CD4-positive, alpha-beta memory T cell (primary cell): ENCODE measurements at regions not wholly inside any gene's neighbourhood (a gene's known extent, or its start where the extent isn't known, plus 50 kb on each side); places are given as distances from the start of the nearest gene placed in this dataset.
"Not testable (repeated sequence)": the region's sequence is repeated elsewhere in the genome, so short reads cannot be mapped to it uniquely, and the experiment has no call there.

Experiments used
- CTCF ChIA-PET: fragments of 350-600 bp; sonication (Branson Sonifier 250); formaldehyde crosslinking; loops from one replicate; lab custom pipeline; 2021; ENCODE audit warnings: inconsistent platforms; ENCODE audit not compliant: partially characterized antibody; lab: Charles Lee
- POLR2A ChIA-PET: fragments of 350-600 bp; sonication (Branson Sonifier 250); formaldehyde crosslinking; loops from one replicate; lab custom pipeline; 2021; ENCODE audit not compliant: partially characterized antibody; lab: Charles Lee
- DNase-seq, 5 donors: peaks; one replicate each; pipeline versions ENCODE4 v3.0.0 to v3.0.0-alpha.2; 2020 to 2022; ENCODE audit warnings: mixed read lengths in 1 of 5
- H3K27ac ChIP-seq: one replicate; pipeline ENCODE4 v1.7.0; 2013; ENCODE audit warnings: low read depth, low read length
- H3K27me3 ChIP-seq: 2 replicates; pipeline ENCODE4 v1.7.0; 2013; ENCODE audit warnings: mild to moderate bottlenecking, low read length, moderate library complexity; ENCODE audit not compliant: insufficient read depth
- H3K36me3 ChIP-seq: 2 replicates; pipeline ENCODE4 v1.7.0; 2013; ENCODE audit warnings: mild to moderate bottlenecking, low read length, moderate library complexity; ENCODE audit not compliant: insufficient read depth
- H3K4me1 ChIP-seq: 2 replicates; pipeline ENCODE4 v1.7.0; 2013; ENCODE audit warnings: mild to moderate bottlenecking, low read length, moderate library complexity; ENCODE audit not compliant: insufficient read depth
- H3K4me3 ChIP-seq, 2 donors: one replicate each; pipeline ENCODE4 v1.7.0; 2013; ENCODE audit warnings: low read length in 2 of 2, mild to moderate bottlenecking in 1 of 2
- H3K9me3 ChIP-seq, 2 donors: one replicate each; pipeline ENCODE4 v1.7.0; 2013; ENCODE audit warnings: low read length in 2 of 2, control low read depth in 1 of 2; ENCODE audit not compliant: control insufficient read depth in 1 of 2
- H3K27ac Mint-ChIP-seq, 7 donors: one replicate each; pipeline ENCODE4 v1.8.0; 2020 to 2021; ENCODE audit warnings: mixed read lengths in 7 of 7, mild to moderate bottlenecking in 6 of 7, inconsistent platforms in 3 of 7, moderate library complexity in 3 of 7
- H3K27me3 Mint-ChIP-seq, 2 donors: one replicate each; pipeline ENCODE4 v1.8.0; 2020 to 2021; ENCODE audit warnings: mixed read lengths in 2 of 2
- H3K36me3 Mint-ChIP-seq, 2 donors: one replicate each; pipeline ENCODE4 v1.8.0; 2020 to 2021; ENCODE audit warnings: mixed read lengths in 2 of 2, inconsistent platforms in 1 of 2, mild to moderate bottlenecking in 1 of 2
- H3K4me1 Mint-ChIP-seq, 4 donors: one replicate each; pipeline ENCODE4 v1.8.0; 2020 to 2021; ENCODE audit warnings: mixed read lengths in 4 of 4, mild to moderate bottlenecking in 1 of 4
- H3K4me3 Mint-ChIP-seq, 8 donors: one replicate each; pipeline ENCODE4 v1.8.0; 2020 to 2021; ENCODE audit warnings: mixed read lengths in 8 of 8, mild to moderate bottlenecking in 7 of 8, moderate library complexity in 6 of 8, inconsistent platforms in 3 of 8
- H3K9me3 Mint-ChIP-seq, 8 donors: one replicate each; pipeline ENCODE4 v1.8.0; 2020 to 2021; ENCODE audit warnings: mixed read lengths in 8 of 8, mild to moderate bottlenecking in 5 of 8, inconsistent platforms in 3 of 8, moderate library complexity in 1 of 8
- intact Hi-C: fragments of 100-400 bp; cut with micrococcal nuclease; formaldehyde crosslinking; loops from one replicate; pipeline ENCODE4 v1.15.1; 2023

- no peaks in the 10 kb centered on the region for H3K9me3 ChIP-seq
- H3K4me1 ChIP-seq = peaks cover 27% of the 10 kb centered on the region
- H3K27ac ChIP-seq = no peak overlapping the region
- no peak overlapping the region for H3K4me3 ChIP-seq
- Mint-ChIP-seq H3K4me3 (peak overlapping the region in 3 of 8 donors; percentile 1 to 49 (median 6)), H3K4me1 (peaks cover 20 to 34% (median 31%) of the 10 kb centered on the region in 4 donors), H3K9me3 (no peaks in the 10 kb centered on the region), H3K27ac (no peak overlapping the region), H3K36me3 (no peaks in the 10 kb centered on the region), H3K27me3 (no peaks in the 10 kb centered on the region)
- H3K27me3 ChIP-seq = no peaks in the 10 kb centered on the region
- ChIA-PET CTCF (no interaction called here), POLR2A (no interaction called here)
- no peaks in the 10 kb centered on the region for H3K36me3 ChIP-seq
- intact Hi-C loops = no loop called here
- DNase-seq = no peak
Observed at GRCh38 chr13:42495751-42496150, 78.2 kb upstream of the TNFSF11 start.

DNA sequence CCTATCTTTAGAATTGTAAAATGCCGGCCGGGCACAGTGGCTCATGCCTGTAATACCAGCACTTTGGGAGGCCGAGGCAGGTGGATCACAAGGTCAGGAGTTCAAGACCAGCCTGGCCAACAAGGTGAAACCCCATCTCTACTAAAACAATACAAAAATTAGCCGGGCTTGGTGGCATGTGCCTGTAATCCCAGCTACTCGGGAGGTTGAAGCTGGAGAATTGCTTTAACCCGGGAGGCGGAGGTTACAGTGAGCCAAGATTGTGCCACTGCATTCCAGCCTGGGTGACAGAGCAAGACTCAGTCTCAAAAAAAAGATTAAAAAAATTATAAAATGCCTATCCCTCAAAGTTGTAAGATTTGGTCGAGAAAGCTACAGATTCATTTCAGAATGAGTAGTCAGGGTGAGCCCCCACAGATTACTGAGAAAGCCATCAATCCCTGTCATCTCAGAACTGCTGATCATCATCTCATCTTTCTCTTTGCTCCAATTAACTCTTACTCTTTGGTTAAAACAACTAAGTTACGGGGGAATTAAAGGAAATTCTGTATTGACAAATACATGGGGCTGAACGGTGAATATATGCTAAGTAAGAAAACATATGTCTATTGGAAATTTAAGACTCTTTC, 76.9 kb upstream of the TNFSF11 start:
- H3K36me3 Mint-ChIP-seq, CTCF ChIA-PET, H3K27me3 ChIP-seq, H3K27ac ChIP-seq, H3K4me3 ChIP-seq, POLR2A ChIA-PET, intact Hi-C loops, H3K36me3 ChIP-seq, H3K9me3 Mint-ChIP-seq, H3K27me3 Mint-ChIP-seq, H3K9me3 ChIP-seq, H3K27ac Mint-ChIP-seq, DNase-seq, H3K4me3 Mint-ChIP-seq: not testable (repeated sequence)
- H3K4me1 Mint-ChIP-seq = peaks cover 20 to 34% (median 31%) of the 10 kb centered on the region in 4 donors
- H3K4me1 ChIP-seq = peaks cover 27% of the 10 kb centered on the region

GRCh38 chr13:42497798-42498197, 76.2 kb upstream of the TNFSF11 start:
- no peak overlapping the region for H3K27ac ChIP-seq
- H3K9me3 Mint-ChIP-seq = no peaks in the 10 kb centered on the region

GRCh38 chr13:42498521-42498920, 75.4 kb upstream of the TNFSF11 start:
- no peaks in the 10 kb centered on the region for H3K36me3 Mint-ChIP-seq
- H3K36me3 ChIP-seq = no peaks in the 10 kb centered on the region
- H3K4me3 Mint-ChIP-seq = no peak overlapping the region
- no peak overlapping the region for H3K27ac ChIP-seq
- H3K4me3 ChIP-seq = no peak overlapping the region
- intact Hi-C loops = loop anchor here (1.0 kb wide), 1 partner anchor 164 kb away; no protein-coding TSS in a partner anchor
- no peak overlapping the region for H3K27ac Mint-ChIP-seq
- peaks cover 0 to 1% (median 0%) of the 10 kb centered on the region in 8 donors for H3K9me3 Mint-ChIP-seq
- peaks cover 20 to 32% (median 30%) of the 10 kb centered on the region in 4 donors for H3K4me1 Mint-ChIP-seq
- no peak for DNase-seq
- no peaks in the 10 kb centered on the region for H3K9me3 ChIP-seq
- H3K27me3 Mint-ChIP-seq = no peaks in the 10 kb centered on the region
- ChIA-PET CTCF (interaction anchor here (1.1 to 1.7 kb wide), 2 partner anchors 158 to 165 kb away, joined by 3 to 5 read pairs; no protein-coding TSS in a partner anchor), POLR2A (no interaction called here)
- H3K4me1 ChIP-seq = peaks cover 25% of the 10 kb centered on the region
- no peaks in the 10 kb centered on the region for H3K27me3 ChIP-seq

More at GRCh38 chr13:42497798-42498197, 76.2 kb upstream of the TNFSF11 start:
- peaks cover 20 to 34% (median 31%) of the 10 kb centered on the region in 4 donors for H3K4me1 Mint-ChIP-seq
- Histone ChIP-seq H3K4me1 (peaks cover 27% of the 10 kb centered on the region), H3K36me3 (no peaks in the 10 kb centered on the region), H3K4me3 (no peak overlapping the region), H3K27me3 (no peaks in the 10 kb centered on the region), H3K9me3 (no peaks in the 10 kb centered on the region)
- intact Hi-C loops = loop anchor here (1.0 kb wide), 1 partner anchor 163 kb away; no protein-coding TSS in a partner anchor
- DNase-seq = no peak
- ChIA-PET POLR2A (no interaction called here), CTCF (interaction anchor here (1.7 kb wide), 1 partner anchor 164 kb away, joined by 5 read pairs; no protein-coding TSS in a partner anchor)
- no peak overlapping the region for H3K27ac Mint-ChIP-seq
- no peaks in the 10 kb centered on the region for H3K36me3 Mint-ChIP-seq
- no peak overlapping the region for H3K4me3 Mint-ChIP-seq
- no peaks in the 10 kb centered on the region for H3K27me3 Mint-ChIP-seq
